HepG2 (cell line): ENCODE measurements at regions not wholly inside any gene's neighbourhood (a gene's known extent, or its start where the extent isn't known, plus 50 kb on each side); places are given as distances from the start of the nearest gene placed in this dataset.

ENCODE experiments used
- ATAC-seq: fragments of 200-7000 bp; cut with Tn5 transposase; 3 replicates; pipeline ENCODE4 v1.9.1; 2020; ENCODE audit warnings: mild to moderate bottlenecking, moderate library complexity
- BruUV-seq: library from RNA; stranded (reverse); fragments of 400-500 nt; replicated peaks from 2 replicates; lab custom pipeline; 2021; lab: Mats Ljungman, UMichigan
- CTCF ChIA-PET: fragments of 300-600 bp; formaldehyde crosslinking; extraction: SDS; loops from one replicate; lab custom pipeline; 2021; ENCODE audit warnings: low total read pairs, inconsistent platforms, low intra/inter-chr PET ratio; lab: Yijun Ruan, JAX
- POLR2A ChIA-PET: fragments of 350-600 bp; sonication (Branson Sonifier 250); formaldehyde crosslinking; loops from one replicate; lab custom pipeline; 2020; ENCODE audit warnings: antibody characterized with exemption, inconsistent platforms; lab: Yijun Ruan, JAX
- DNase-seq: peaks from one replicate; pipeline ENCODE4 v3.0.0-alpha.2; 2015; ENCODE audit warnings: low spot score
- FAIRE-seq: peaks from 3 replicates; lab custom pipeline; 2011; peaks lifted over from hg19 to GRCh38; lab: Jason Lieb, UNC
- H2AFZ ChIP-seq: one replicate; pipeline ENCODE4 v1.6.1; 2011; ENCODE audit warnings: low read length, inconsistent platforms
- H3K27ac ChIP-seq: fragments of 300-600 bp; 3 replicates; pipeline ENCODE4 v1.8.0; 2011; ENCODE audit warnings: mixed run types, mild to moderate bottlenecking, mixed read lengths, low read length, inconsistent platforms; ENCODE audit not compliant: insufficient read depth; ENCODE audit errors: extremely low read length
- H3K27me3 ChIP-seq, 2 experiments: fragments of 200-600 bp in 1 of 2; 2 replicates in 1 of 2; 3 replicates in 1 of 2; pipeline versions ENCODE4 v1.6.0 to v1.8.0; 2011; ENCODE audit warnings: low read length in 2 of 2, mild to moderate bottlenecking in 2 of 2, moderate library complexity in 2 of 2, inconsistent platforms in 1 of 2; ENCODE audit not compliant: insufficient read depth in 2 of 2, control insufficient read depth in 1 of 2
- H3K36me3 ChIP-seq, 2 experiments: fragments of 200-600 bp in 1 of 2; replicated peaks in 1 of 2; 2 replicates in 1 of 2; 3 replicates in 1 of 2; pipeline versions ENCODE4 v1.5.1 to v1.8.0; 2011; ENCODE audit warnings: low read length in 2 of 2, inconsistent platforms in 1 of 2; ENCODE audit not compliant: insufficient read depth in 2 of 2, control insufficient read depth in 1 of 2
- H3K4me1 ChIP-seq: 2 replicates; pipeline ENCODE4 v1.5.1; 2012; ENCODE audit warnings: low read length, inconsistent platforms; ENCODE audit not compliant: insufficient read depth
- H3K4me2 ChIP-seq: 2 replicates; pipeline ENCODE4 v1.6.0; 2011; ENCODE audit warnings: low read depth, low read length, inconsistent platforms
- H3K4me3 ChIP-seq, 3 experiments: fragments of 200-600 bp in 1 of 3; sonication (generic), shearing (Covaris generic) in 1 of 3; replicated peaks in 1 of 3; 2 replicates each; pipeline ENCODE4 v1.5.1; 2011 to 2016; ENCODE audit warnings: low read length in 3 of 3, inconsistent platforms in 2 of 3, low read depth in 2 of 3, mild to moderate bottlenecking in 2 of 3, control low read depth in 1 of 3, mixed read lengths in 1 of 3; ENCODE audit not compliant: insufficient read depth in 1 of 3
- H3K79me2 ChIP-seq: one replicate; pipeline ENCODE4 v1.6.1; 2011; ENCODE audit warnings: low read length, inconsistent platforms; ENCODE audit not compliant: insufficient read depth
- H3K9ac ChIP-seq: 2 replicates; pipeline ENCODE4 v1.6.0; 2011; ENCODE audit warnings: mild to moderate bottlenecking, low read depth, low read length, inconsistent platforms; ENCODE audit not compliant: insufficient read depth
- H3K9me3 ChIP-seq: 2 replicates; pipeline ENCODE4 v1.5.1; 2012; ENCODE audit warnings: mild to moderate bottlenecking, low read length
- H4K20me1 ChIP-seq: 2 replicates; pipeline ENCODE4 v1.6.0; 2011; ENCODE audit warnings: inconsistent platforms, mild to moderate bottlenecking, low read length, moderate library complexity; ENCODE audit not compliant: insufficient read depth
- CENPX ChIP-seq: sonication (generic); formaldehyde crosslinking; IDR thresholded peaks from 2 replicates; pipeline ENCODE4 v1.9.0; 2021; ENCODE audit warnings: mild to moderate bottlenecking, missing genetic modification reagents, moderate library complexity
- E2F5 ChIP-seq: sonication (generic); formaldehyde crosslinking; conservative IDR thresholded peaks from 2 replicates; pipeline ENCODE4 v1.4.0; 2020; ENCODE audit warnings: missing genetic modification reagents
- HNRNPK ChIP-seq: fragments of 200-400 bp; formaldehyde crosslinking; IDR thresholded peaks from 2 replicates; pipeline ENCODE4 v1.6.1; 2018; ENCODE audit warnings: low read length, low read depth, moderate library complexity, mild to moderate bottlenecking; ENCODE audit not compliant: poor library complexity, severe bottlenecking
- MAFF ChIP-seq: IDR thresholded peaks from 2 replicates; pipeline ENCODE4 v1.6.1; 2011; ENCODE audit warnings: low read depth, low read length, improper control_type of control experiment
- MEIS2 ChIP-seq: sonication (generic); formaldehyde crosslinking; IDR thresholded peaks from 2 replicates; pipeline ENCODE4 v1.9.0; 2021; ENCODE audit warnings: mild to moderate bottlenecking, missing genetic modification reagents
- MIER2 ChIP-seq: IDR thresholded peaks from 2 replicates; pipeline ENCODE4 v1.6.1; 2016; ENCODE audit warnings: missing biosample characterization, missing genetic modification reagents
- RBFOX2 ChIP-seq: fragments of 200-400 bp; formaldehyde crosslinking; IDR thresholded peaks from 2 replicates; pipeline ENCODE4 v1.6.1; 2017; ENCODE audit warnings: low read depth, mild to moderate bottlenecking, low read length
- RORA ChIP-seq: sonication (generic); formaldehyde crosslinking; IDR thresholded peaks from 2 replicates; pipeline ENCODE4 v1.5.0; 2020; ENCODE audit warnings: mild to moderate bottlenecking, missing genetic modification reagents, moderate library complexity
- TFDP2 ChIP-seq: sonication (generic); formaldehyde crosslinking; IDR thresholded peaks from 2 replicates; pipeline ENCODE4 v1.4.0; 2020; ENCODE audit warnings: missing genetic modification reagents
- UBTF ChIP-seq: sonication (generic); formaldehyde crosslinking; IDR thresholded peaks from 2 replicates; pipeline ENCODE4 v1.4.0; 2020; ENCODE audit warnings: mild to moderate bottlenecking, missing genetic modification reagents
- ZBTB44 ChIP-seq: sonication (generic); formaldehyde crosslinking; IDR thresholded peaks from 2 replicates; pipeline ENCODE4 v1.4.0; 2020; ENCODE audit warnings: missing genetic modification reagents
- ZMAT3 ChIP-seq: sonication (generic); formaldehyde crosslinking; conservative IDR thresholded peaks from 2 replicates; pipeline ENCODE4 v1.7.0; 2021; ENCODE audit warnings: missing genetic modification reagents
- ZNF235 ChIP-seq: sonication (generic); formaldehyde crosslinking; IDR thresholded peaks from 2 replicates; pipeline ENCODE4 v1.8.1; 2023; ENCODE audit warnings: mild to moderate bottlenecking, missing genetic modification reagents, borderline replicate concordance
- ZNF44 ChIP-seq: sonication (generic); formaldehyde crosslinking; IDR thresholded peaks from 2 replicates; pipeline ENCODE4 v1.5.1; 2020; ENCODE audit warnings: mild to moderate bottlenecking, missing genetic modification reagents
- ZNF484 ChIP-seq: sonication (generic); formaldehyde crosslinking; IDR thresholded peaks from 2 replicates; pipeline ENCODE4 v1.5.1; 2020; ENCODE audit warnings: mild to moderate bottlenecking, low read depth, missing genetic modification reagents, borderline replicate concordance
- ZNF530 ChIP-seq: sonication (generic); formaldehyde crosslinking; IDR thresholded peaks from 2 replicates; pipeline ENCODE4 v1.5.0; 2020; ENCODE audit warnings: low read depth, mild to moderate bottlenecking, missing genetic modification reagents
- ZNF775 ChIP-seq: sonication (generic); formaldehyde crosslinking; IDR thresholded peaks from 2 replicates; pipeline ENCODE4 v1.4.0; 2020; ENCODE audit warnings: missing genetic modification reagents, mild to moderate bottlenecking, moderate library complexity, borderline replicate concordance
- WGBS: methylation state at CpG from one replicate; pipeline ENCODE4 v1.1.6; 2017; ENCODE audit warnings: low lambda C conversion rate; 5-methylcytosine and 5-hydroxymethylcytosine counted together
- in situ Hi-C: cut with HindIII; loops from 2 replicates; pipeline ENCODE4 v1.10.0; 2017; ENCODE audit warnings: low pct_unique_long_range_greater_than_20kb; ENCODE audit not compliant: extremely low pct_ligation_motif_present
- intact Hi-C: fragments of 100-400 bp; cut with micrococcal nuclease; formaldehyde crosslinking; loops from one replicate; pipeline ENCODE4 v1.10.0; 2022; ENCODE audit not compliant: unreplicated experiment

- Histone ChIP-seq H3K4me2 (no peak overlapping the region), H3K4me3 (no peak overlapping the region), H3K27ac (no peak overlapping the region), H3K9ac (no peak overlapping the region), H3K9me3 (no peaks in the 10 kb centered on the region), H3K79me2 (no peaks in the 10 kb centered on the region), H2AFZ (no peak overlapping the region), H3K27me3 (no peaks in the 10 kb centered on the region), H3K4me1 (no peaks in the 10 kb centered on the region), H4K20me1 (no peaks in the 10 kb centered on the region), H3K36me3 (no peaks in the 10 kb centered on the region)
- BruUV-seq = no TSS peak
- intact Hi-C loops = no loop called here
- ChIA-PET POLR2A (no interaction called here), CTCF (no interaction called here)
- ATAC-seq (no peak), FAIRE-seq (no peak), DNase-seq (no peak)
- WGBS = 9% methylated on average over 7 of the region's 7 CpGs
- in situ Hi-C loops = no loop called here
- TF ChIP-seq ZNF484 (no peak), ZNF44 (CRISPR knock-in tag) (no peak), ZMAT3 (no peak), ZNF235 (no peak), ZNF530 (CRISPR knock-in tag) (no peak), UBTF (CRISPR knock-in tag) (no peak), MAFF (no peak), MIER2 (CRISPR knock-in tag) (no peak), ZNF775 (CRISPR knock-in tag) (no peak), RORA (CRISPR knock-in tag) (no peak), CENPX (no peak), RBFOX2 (no peak), HNRNPK (no peak), MEIS2 (CRISPR knock-in tag) (no peak), ZBTB44 (no peak), TFDP2 (CRISPR knock-in tag) (no peak), E2F5 (CRISPR knock-in tag) (no peak)
These were observed 381.0 kb upstream of the NBEA start for GRCh38 chr13:34561033-34561432.
